ENCODE measurements at regions not wholly inside any gene's neighbourhood (a gene's known extent, or its start where the extent isn't known, plus 50 kb on each side); places are given as distances from the start of the nearest gene placed in this dataset.
A peak's percentile ranks its signal among the peaks of the same experiment; 100 is the strongest.

DNA sequence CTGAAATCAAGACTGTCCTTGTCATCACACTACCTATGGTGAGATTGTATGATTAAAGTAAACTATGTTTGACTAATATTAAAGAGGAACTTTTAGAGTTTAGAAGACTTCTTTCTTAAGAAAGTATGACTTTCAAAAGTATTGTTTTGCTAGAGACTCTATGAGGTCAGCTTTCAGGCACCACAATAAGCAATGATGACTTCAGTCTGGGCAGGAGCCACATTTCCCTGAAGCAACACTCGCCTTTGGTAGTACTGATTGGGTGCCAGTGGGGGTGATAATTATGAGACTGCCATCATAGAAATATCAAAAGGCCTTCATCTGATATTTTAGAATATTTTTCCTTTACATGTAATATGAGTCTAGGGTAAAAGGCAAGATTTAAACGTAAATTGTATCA is 212.6 kb downstream of the DTHD1 start:
- DNase-seq = no peak

DNA sequence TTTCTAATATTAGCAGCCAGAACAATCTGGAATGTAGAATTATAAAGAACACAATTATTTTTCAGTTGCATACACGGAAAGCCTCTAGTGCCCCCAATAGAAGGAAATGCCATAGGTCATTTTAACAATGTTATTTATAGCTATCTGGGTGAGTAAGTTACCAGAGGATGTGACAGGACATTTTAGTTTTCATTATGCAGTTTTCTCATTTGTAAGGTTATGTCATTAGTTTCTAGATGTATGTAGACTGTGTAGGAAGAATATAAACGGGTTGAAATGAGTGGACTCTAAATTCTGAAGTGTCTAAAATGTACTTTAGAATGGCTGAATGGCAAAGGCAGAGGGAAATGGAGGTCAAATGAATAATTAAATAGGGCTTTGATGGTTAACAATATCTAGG is 213.3 kb downstream of the DTHD1 start:
- no peak for DNase-seq

DNA sequence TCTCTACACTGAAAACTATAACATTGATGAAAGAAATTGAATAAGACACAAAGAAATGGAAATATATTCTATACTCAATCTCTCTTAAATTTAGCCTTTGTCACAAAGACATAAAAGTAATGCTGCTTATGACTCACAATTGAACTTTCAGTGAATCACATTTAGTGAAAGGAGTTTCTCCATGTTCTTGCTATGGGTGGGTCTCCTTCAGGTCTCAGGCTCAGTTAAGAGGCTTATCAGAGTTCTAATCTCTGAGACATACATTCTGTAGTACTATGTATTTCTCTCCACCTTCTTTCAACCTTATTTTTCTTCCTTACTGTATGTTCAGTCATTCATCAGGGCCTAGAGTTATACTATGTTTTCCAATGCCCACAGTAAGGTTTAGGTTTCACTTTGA is 220.9 kb downstream of the DTHD1 start:
- no peak for DNase-seq

DNA sequence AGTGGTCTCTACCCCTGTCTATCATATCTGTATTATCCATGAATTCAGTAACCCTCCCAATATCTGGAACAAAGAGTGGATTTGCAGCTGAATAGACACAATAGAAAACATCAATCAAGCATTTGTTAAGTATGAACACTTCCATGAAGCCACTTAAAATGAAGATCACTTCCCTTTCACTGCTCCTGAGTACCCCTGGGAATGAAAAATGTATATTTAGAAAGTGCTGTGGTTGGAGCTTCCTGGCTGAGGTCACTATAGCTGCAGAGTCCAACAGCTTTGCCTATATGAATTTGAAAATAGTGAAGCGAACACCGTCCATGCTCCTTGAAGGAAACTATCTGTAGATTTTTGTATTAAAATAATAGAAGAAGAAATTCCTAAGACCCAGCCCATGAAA is 227.0 kb downstream of the DTHD1 start:
- DNase-seq = no peak

DNA sequence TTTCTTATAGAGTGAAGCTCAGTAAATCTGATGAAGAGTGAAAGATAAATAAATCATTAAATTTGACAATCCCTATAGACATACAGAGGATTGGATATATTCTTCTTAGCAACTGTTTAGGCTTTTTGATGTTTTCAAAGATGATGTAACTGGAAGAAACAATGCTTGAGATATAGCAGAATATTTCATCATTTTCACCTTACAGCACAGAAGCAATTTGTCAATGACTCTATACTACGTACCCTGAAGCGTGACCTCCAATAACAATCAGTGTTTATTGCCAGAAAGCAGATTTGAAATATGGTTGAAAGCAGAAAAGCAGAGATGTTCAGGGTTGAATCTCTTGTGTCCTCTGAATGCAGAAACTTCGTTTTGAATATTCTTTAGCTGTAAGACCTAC is 228.4 kb downstream of the DTHD1 start:
- no peak for DNase-seq

DNA sequence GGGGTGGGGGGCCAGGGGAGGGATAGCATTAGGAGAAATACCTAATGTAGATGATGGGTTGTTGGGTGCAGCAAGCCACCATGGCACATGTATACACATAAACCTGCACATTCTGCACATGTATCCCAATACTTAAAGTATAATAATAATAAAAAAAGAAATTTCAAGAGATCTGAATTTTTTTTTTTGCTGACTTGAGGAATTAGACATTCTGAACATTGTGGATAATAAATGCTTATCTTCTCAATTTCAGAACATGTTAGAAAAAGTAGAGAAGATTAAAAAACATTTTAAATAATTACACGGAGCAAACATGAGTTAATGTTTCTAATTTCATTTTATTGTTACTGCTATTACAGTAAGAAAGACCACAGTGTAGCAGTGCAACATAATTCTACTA is 230.4 kb downstream of the DTHD1 start:
- no peak for DNase-seq

DNA sequence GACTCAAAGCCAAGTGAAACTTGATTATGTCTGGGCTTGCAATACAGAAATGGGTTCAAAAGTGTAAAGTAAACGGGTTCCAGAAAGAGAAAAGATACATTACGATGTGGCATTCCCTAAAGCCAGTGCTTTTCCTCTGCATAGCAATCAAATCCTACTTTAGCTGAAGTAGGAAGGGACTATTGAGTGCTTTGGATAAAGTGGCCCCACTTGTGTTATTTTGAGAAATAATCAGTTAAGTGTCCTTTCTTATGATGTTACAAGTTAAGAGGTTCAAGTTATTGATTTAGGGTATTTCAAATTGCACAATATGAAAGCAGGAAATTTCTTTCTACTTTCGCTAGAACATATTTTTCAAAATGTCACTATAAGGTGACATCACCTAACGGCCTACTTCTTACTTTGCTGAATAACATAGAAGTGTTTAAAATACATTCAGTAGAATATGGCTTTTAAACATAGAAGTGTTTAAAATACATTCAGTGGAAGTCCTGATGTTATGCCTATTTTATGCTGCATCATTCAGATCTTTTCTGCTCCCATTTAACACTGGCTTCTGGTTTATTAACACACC is 235.2 kb downstream of the DTHD1 start:
- no peak for DNase-seq

DNA sequence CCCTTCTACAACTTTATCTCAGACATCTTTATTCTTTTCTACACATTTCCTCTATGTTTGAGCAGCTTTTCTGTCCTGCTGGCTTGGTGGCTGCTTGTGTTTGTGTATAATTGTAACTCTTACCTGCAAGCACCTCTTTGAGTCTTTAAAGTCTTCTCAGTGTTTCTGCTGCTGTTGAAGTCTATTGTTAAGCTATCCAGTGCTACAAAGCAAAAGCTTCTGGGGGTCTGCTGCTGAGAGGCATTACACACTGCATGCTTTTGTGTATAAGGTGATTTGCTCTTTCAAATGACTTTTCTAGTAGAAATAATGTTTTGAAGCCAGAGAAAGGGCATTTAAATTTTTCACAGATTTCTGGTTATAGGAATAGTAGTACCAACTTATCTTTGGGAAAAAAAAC is 241.8 kb downstream of the DTHD1 start:
- DNase-seq = no peak

DNA sequence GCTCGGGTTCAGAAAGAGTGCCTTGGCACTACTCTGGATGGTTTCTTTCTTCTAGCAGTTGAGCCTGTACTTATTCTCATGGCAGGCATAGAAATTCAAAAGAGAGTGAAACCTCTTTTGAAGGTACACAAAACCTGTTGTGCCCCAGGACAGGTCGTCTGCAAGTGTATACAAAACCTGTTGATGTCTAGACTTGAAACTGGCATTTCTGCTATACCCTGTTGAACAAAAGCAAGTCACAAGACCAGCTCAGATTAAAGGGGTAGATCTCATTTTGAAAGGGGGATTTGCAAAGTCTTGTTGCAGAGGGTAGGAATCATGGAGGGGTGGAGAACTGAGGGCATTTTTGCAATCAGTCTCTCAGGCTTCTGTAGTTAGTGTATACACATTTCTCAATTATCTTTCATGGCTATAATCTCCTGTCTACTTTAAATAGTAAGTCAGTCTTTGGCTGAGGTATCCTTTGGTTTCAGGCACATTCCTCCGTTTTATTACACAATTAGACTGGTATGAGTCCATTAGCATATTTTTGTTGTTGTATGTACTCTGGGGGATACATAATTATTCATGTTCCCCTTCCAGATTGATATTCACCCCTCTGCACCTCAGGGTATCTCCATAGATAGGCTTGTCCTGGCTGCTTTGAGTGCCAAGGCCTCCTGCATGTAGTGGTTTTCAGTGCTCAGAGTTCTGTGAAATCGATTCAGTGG is 251.4 kb downstream of the DTHD1 start:
- no peak for DNase-seq

DNA sequence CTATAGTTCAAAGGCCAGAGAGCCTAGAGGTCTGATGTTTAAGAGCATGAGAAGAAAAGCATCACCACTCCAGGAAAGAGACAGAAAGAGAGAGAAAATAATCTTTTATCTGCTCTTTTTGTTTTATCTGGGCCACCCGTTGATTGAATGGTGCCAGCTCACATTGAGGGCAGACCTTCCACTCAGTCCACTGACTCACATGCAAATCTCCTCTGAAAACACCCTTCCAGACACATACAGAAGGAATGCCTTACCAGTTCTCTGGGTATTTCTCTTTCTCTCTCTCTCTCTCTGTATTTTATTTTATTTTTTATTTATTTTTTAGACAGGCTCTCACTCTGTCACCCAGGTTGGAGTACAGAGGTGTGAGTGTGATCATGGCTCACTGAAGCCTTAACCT is 252.5 kb downstream of the DTHD1 start:
- no peak for DNase-seq

DNA sequence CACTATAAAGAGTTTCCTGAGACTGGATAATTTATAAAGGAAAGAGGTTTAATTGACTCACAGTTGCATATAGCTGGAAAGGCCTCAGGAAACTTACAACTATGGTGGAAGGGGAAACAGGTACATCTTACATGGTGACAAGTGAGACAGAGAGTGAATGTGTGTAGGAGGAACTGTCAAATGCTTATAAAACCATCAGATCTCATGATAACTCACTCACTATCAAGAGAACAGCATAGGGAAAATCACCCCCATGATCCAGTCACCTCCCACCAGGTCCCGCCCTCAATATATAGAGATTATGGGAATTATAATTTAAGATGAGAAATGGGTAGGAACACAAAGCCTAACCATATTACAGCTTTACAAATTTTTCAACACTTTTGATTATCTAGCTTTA is 266.0 kb downstream of the DTHD1 start:
- DNase-seq = no peak

DNA sequence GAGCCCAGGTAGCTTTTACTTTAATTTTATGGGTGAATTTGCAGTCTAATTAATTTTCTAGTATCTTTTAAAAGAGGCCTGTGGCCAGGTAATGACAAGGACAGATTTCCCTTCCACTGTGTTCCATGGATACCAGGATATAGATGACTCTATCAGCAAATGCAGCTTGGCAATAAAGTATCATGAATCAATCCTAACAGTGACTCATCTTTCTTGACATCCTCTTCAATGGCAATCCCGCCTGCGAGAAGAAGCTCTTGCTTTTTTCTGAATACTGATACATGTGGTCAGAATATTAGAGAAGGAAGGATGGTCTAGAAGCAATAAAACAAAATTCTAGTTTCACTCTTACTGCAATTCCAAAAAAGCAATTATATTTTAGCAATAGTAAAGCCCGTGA is 267.8 kb downstream of the DTHD1 start:
- no peak for DNase-seq

DNA sequence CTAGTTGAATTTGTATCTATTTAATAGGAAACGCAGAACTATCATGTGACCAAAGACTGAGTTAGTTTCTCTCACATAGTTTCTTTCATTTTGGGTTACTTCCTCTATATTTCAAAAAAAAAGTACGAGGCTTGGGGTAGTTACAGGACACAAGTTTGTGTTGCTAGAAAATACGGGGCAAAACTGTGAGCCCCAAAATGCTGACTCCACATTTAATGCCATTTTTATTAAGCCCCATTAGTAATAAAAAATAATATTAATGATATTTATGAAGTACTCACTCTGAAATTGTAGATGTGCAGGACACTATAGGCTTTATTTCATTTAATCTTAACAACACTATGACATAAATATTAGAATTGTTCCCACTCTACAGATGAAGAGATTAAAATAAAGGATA is 268.6 kb downstream of the DTHD1 start:
- DNase-seq = no peak

DNA sequence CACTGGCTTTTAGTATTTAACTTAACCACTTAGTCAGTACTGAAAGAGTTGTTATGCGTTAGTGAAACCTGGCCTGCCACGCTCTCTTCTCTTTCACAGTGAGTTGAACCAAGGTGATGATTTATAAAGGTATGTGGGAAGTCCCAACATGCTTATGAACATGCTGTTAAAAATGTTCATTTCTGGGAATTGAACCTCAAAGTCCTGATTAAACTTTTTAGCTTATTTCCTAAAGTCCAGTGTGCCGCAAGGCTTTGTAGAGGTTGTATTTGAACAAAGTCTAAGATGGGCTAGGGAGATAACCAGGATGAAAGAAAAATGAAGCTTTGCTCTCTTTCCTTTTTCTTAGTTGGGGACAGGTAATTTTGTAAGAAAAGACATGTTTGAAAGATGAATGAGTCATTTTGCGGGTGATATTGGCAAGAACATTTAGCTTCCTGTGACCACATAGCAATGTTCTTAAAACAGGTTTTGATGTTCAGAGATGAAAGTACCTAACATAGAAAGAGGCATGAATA is 270.3 kb downstream of the DTHD1 start:
- DNase-seq = peak; percentile 47

DNA sequence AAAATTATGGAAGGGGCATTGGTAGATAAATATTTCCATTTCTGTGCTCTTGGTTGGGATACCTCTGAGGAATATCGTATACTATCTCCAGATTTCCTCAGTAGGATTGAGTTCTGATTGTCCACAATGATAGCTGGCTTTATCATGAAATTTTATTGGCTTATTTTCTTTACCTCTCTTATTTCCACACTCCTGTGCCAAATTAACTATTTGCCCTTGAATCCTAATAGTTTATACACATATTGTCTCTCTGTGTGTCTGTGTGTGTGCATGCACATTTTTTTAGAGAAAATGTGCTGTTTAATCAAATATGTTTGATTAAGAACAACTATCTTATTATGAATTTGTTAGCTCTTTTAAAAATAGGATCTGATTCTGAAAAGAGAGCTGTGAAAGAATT is 271.6 kb downstream of the DTHD1 start:
- DNase-seq = no peak

DNA sequence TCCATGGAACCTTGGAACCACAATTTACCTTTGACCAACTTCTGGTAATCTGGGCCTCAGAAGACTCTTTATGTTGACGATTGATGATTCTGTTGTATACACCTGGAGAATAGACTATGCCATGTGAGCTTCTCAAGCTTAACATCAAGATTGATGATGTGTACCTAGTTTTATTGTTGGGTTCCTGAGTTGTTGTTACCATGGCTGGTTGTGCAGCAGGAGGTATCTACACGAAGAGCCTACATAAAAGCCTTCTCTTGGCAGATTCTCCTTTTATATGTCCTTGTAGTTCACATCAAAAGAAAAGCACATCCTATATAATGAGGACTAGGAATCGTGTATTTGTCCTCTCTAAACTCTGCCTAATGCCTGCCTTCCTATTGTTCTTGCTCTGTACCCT is 272.0 kb downstream of the DTHD1 start:
- DNase-seq = no peak

DNA sequence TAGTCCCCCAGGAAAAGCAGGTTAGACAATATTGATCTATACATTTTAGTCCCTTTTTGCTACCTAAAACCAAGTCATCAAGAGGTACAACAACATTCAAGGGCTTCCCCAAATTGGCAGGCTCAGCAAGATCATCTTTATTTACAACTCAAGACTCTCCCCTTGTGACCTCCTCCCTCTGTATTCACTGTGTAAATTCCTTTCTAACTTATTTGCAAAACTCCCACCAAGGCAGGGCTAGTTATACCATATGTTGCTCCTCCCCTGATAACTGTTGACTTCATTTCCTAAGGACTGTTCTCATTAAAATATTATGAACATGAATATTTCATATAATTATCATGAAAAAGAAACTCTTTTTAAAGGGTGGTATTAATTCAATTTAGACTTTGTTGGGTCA is 275.6 kb downstream of the DTHD1 start:
- no peak for DNase-seq

DNA sequence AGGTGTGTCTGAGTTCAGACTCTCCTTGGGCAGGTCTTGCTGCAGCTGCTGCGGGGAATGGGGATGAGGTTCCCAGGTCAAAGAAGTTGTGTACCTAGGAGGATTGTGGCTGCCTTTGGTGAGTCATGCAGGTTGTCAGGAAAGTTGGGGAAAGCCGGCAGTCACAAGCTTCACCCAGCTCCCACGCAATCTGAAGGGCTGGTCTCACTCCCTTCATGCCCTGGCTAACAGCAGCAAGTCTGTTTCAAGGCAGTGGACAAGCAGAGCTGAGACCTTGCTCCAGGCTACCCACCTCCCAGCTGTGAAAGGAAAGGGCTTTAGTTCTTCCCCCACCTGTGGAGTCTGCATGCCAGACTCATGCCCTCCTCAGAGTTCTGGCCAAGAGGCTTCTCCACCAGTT is 287.2 kb downstream of the DTHD1 start:
- DNase-seq = no peak

DNA sequence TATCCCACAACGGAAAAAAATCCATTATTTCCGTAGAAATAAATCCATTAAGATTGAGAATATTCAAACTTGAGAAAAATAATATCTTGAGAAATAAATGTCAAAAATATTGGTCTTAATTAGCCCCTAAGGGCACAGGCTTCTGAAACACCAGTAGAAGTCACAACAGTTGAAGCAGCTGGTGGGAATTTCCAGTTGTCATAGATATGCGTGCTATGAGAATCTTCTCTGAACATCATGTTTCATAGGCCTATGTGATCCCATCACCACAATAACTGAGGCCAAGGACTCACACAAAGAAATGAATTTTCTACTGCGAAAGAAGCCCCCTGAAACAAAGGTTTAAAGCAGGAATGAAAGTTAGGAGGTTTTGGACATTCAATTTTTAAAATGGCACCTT is 292.0 kb downstream of the DTHD1 start:
- no peak for DNase-seq

DNA sequence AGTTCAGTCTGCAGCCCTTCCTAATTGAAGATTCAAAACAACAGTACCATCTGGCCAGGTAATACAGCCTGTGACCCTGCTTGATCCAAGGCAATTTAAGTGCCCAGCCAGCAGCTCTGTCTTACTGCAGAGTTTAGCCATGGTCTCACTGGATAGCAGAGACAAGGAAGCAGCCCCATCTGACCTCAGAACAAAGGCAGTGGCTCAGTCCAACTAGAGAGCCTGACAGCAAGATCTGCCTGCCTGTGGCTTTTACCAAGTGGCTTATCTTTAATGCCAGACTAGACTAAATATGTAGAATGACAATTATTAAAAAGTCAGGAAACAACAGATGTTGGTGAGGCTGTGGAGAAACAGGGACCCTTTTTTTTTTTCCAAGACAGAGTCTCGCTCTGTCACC is 293.4 kb downstream of the DTHD1 start:
- no peak for DNase-seq

DNA sequence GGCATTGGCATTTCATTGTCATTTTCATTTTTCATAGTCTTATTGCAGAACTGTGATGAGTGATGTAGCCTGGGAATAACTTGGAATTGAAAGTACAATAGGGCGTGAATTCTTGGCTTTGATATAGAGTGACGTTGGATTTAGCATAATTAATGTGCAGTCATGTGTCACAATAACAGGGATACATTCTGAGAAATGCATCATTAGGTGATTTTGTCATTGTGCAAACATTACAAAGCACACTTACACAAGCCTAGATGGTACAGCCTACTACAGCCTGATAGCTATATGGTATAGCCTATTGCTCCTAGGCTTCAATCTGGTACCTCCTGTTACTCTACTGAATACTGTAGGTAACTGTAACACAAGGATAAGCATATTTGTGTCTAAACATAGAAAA is 300.8 kb downstream of the DTHD1 start:
- DNase-seq = no peak

DNA sequence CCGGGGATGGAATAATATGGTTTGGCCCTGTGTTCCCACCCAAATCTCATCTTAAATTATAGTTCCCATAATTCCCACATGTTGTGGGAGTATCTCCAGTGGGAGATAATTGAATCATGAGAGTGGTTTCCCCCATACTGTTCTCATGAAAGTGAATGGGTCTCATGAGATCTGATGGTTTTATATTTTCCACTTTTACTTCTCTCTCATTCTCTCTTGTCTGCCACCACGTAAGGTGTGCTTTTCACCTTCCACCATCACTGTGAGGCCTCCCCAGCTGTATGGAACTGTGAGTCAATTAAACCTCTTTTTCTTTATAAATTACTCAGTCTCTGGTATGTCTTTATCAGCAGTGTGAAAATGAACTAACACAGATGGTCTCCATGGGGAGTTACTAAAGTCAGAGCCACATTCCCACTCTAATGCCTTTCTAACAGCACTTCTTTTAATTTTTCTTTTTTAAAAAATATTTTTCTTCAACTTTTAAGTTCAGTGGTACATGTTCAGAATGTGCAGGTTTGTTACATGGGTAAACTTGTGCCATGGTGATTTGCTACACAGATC is 306.6 kb downstream of the DTHD1 start:
- no peak for DNase-seq

DNA sequence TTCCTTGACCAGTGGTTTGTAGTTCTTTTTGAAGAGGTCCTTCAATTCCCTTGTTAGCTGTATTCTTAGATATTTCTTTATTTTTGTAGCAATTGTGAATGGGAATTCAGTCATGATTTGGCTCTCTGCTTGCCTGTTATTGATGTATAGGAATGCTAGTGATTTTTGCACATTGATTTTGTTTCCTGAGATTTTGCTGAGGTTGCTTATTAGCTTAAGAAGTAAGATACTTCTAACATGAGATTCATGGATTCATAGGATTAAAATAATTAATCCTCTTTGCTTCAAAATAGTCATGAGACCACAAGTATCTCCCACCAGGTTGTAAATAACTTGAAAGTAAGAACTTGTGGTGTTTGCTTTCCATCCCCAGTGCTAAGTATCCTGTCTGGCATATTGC is 308.9 kb downstream of the DTHD1 start:
- DNase-seq = no peak

DNA sequence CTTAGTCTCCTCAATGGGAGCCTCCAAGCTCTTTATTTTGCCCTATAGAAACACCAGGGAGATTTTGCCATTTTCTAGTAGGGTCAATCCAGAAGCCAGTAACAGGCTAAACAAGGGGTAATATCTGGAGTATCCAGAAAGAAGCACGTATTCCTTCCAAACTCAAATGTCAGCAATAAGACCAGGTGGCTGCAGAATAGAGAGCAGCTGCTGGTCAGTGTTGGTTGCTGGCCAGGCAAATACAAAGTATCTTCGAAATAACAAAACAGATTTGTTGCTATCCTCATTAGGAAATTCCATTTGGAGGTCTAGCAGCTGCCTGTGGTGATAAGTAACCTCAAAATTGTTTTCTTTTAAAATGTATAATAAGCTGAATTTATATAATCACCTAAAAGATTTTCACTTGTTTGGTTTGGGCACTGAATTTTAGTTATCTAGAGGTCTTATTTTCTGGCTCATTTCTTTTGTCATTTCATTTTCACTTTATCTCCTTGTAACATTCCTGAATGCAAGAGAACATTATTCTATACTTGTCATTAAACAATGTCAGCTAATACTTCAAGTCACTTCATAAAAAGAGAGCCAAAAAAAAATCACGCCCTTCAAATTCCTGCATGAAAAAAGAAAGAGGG is 320.6 kb downstream of the DTHD1 start:
- no peak for DNase-seq
